GM12878 (cell line): ENCODE measurements at regions not wholly inside any gene's neighbourhood (a gene's known extent, or its start where the extent isn't known, plus 50 kb on each side); places are given as distances from the start of the nearest gene placed in this dataset.

ENCODE experiments used
- ATAC-seq: fragments of 200-7000 bp; cut with Tn5 transposase; 3 replicates; pipeline ENCODE4 v1.9.1; 2020; ENCODE audit warnings: mild to moderate bottlenecking, moderate library complexity
- BruUV-seq: library from RNA; stranded (reverse); fragments of 400-500 nt; replicated peaks from 2 replicates; lab custom pipeline; 2021; lab: Mats Ljungman, UMichigan
- CTCF ChIA-PET: fragments of 300-600 bp; sonication (Branson Sonifier 250); formaldehyde crosslinking; extraction: SDS; loops from one replicate; lab custom pipeline; 2021; ENCODE audit warnings: inconsistent platforms; lab: Yijun Ruan, JAX
- POLR2A ChIA-PET: fragments of 350-600 bp; formaldehyde crosslinking; extraction: SDS; loops from one replicate; lab custom pipeline; 2021; ENCODE audit warnings: inconsistent platforms; lab: Charles Lee
- RAD21 ChIA-PET: fragments of 300-600 bp; sonication (Branson Sonifier 250); formaldehyde crosslinking; loops from one replicate; lab custom pipeline; 2023; ENCODE audit warnings: antibody characterized with exemption; ENCODE audit not compliant: unreplicated experiment; lab: Charles Lee
- SMC1A ChIA-PET: fragments of 300-600 bp; sonication (Branson Sonifier 250); formaldehyde crosslinking; loops from one replicate; lab custom pipeline; 2023; ENCODE audit not compliant: unreplicated experiment, uncharacterized antibody; lab: Charles Lee
- DNase-seq: peaks from one replicate; pipeline ENCODE4 v3.0.0-alpha.2; 2011; ENCODE audit warnings: low read depth, low spot score
- FAIRE-seq: peaks from 3 replicates; lab custom pipeline; 2011; peaks lifted over from hg19 to GRCh38; lab: Jason Lieb, UNC
- H2AFZ ChIP-seq: 2 replicates; pipeline ENCODE4 v1.6.0; 2011; ENCODE audit warnings: low read depth, low read length, control low read depth; ENCODE audit not compliant: control insufficient read depth
- H3K27ac ChIP-seq: 2 replicates; pipeline ENCODE4 v1.5.1; 2011; ENCODE audit warnings: control low read depth; ENCODE audit not compliant: control insufficient read depth, insufficient read depth
- H3K27me3 ChIP-seq, 2 experiments: replicated peaks in 1 of 2; 2 replicates each; pipeline versions ENCODE4 v1.6.0 to v1.6.1; 2011; ENCODE audit warnings: low read length in 1 of 2; ENCODE audit not compliant: control insufficient read depth in 2 of 2, insufficient read depth in 2 of 2
- H3K36me3 ChIP-seq, 2 experiments: 2 replicates each; pipeline ENCODE4 v1.5.1; 2011; ENCODE audit warnings: low read length in 1 of 2; ENCODE audit not compliant: control insufficient read depth in 2 of 2, insufficient read depth in 2 of 2
- H3K4me1 ChIP-seq: 2 replicates; pipeline ENCODE4 v1.6.1; 2011; ENCODE audit warnings: mild to moderate bottlenecking, low read length, moderate library complexity, mixed read lengths; ENCODE audit not compliant: control insufficient read depth, insufficient read depth
- H3K4me2 ChIP-seq: 2 replicates; pipeline ENCODE4 v1.6.0; 2011; ENCODE audit warnings: control low read depth; ENCODE audit not compliant: control insufficient read depth, insufficient read depth
- H3K4me3 ChIP-seq: fragments of 200-600 bp; sonication (generic); 2 replicates; pipeline ENCODE4 v1.5.1; 2016
- H3K79me2 ChIP-seq: 2 replicates; pipeline ENCODE4 v1.6.0; 2011; ENCODE audit warnings: low read length; ENCODE audit not compliant: control insufficient read depth, insufficient read depth
- H3K9ac ChIP-seq: 2 replicates; pipeline ENCODE4 v1.8.0; 2011; ENCODE audit warnings: low read length, control low read depth, mixed read lengths; ENCODE audit not compliant: control insufficient read depth, insufficient read depth
- H3K9me3 ChIP-seq: replicated peaks from 3 replicates; pipeline ENCODE4 v1.5.1; 2011; ENCODE audit warnings: mild to moderate bottlenecking, low read length; ENCODE audit not compliant: control insufficient read depth, insufficient read depth
- H4K20me1 ChIP-seq: 2 replicates; pipeline ENCODE4 v1.6.0; 2011; ENCODE audit not compliant: control insufficient read depth, insufficient read depth
- BACH1 ChIP-seq: fragments of 450-650 bp; IDR thresholded peaks from 2 replicates; pipeline ENCODE4 v1.6.1; 2017; ENCODE audit warnings: mild to moderate bottlenecking, borderline replicate concordance
- FOXK2 ChIP-seq: fragments of 450-650 bp; IDR thresholded peaks from 2 replicates; pipeline ENCODE4 v1.6.1; 2017; ENCODE audit warnings: mild to moderate bottlenecking, moderate library complexity
- ZBTB33 ChIP-seq: fragments of 450-650 bp; IDR thresholded peaks from 2 replicates; pipeline ENCODE4 v1.6.1; 2017; ENCODE audit warnings: mild to moderate bottlenecking
- WGBS: methylation state at CpG from one replicate; pipeline ENCODE4 v1.1.6; 2016; ENCODE audit warnings: low lambda C conversion rate; ENCODE audit not compliant: insufficient replicate concordance, insufficient coverage; ENCODE audit errors: missing lambda C conversion rate; 5-methylcytosine and 5-hydroxymethylcytosine counted together
- in situ Hi-C: fragments of 300-500 bp; cut with MboI; formaldehyde crosslinking; loops from 9 replicates; pipeline ENCODE4 v1.14.3; 2018; ENCODE audit warnings: mixed read lengths
- intact Hi-C: fragments of 100-400 bp; cut with micrococcal nuclease; formaldehyde crosslinking; loops from one replicate; pipeline ENCODE4 v1.14.2; 2022; ENCODE audit not compliant: unreplicated experiment
- TF ChIP-seq, protein P1 (sequence below): fragments of 450-650 bp; IDR thresholded peaks from 2 replicates; pipeline ENCODE4 v1.6.1; 2017; ENCODE audit warnings: mild to moderate bottlenecking, moderate library complexity
- TF ChIP-seq, protein P2 (sequence below): fragments of 450-650 bp; conservative IDR thresholded peaks from 2 replicates; pipeline ENCODE4 v1.6.1; 2017; ENCODE audit warnings: mild to moderate bottlenecking, moderate library complexity

DNA sequence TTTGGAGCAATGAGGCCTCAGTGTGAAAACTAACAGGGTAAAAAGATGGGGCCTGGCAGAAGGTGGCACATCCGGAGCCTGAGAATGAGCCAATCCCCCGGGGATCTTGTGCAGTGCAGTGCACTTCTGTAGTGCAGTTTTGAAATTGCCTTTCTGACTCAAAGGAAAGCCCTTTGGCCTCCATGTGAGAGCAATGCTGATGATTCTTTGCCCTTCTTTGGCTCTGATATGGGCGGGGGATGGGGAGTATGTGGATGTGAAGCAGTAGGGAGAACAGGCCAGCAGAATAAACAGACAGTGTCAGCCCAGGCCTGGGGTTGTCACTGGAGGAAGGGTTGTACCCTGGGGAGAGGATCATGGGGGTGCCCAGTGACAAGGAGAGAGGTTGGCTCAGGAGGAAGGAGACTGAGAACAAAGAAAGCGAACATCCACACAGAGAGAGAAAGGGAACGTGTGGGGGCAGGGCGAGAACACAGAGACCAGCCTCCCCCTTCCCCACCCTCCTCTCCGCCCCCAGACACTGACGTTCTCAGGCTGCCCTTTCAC, 351.2 kb downstream of the CDC5L start (continued):
- TF ChIP-seq, protein P1, sequence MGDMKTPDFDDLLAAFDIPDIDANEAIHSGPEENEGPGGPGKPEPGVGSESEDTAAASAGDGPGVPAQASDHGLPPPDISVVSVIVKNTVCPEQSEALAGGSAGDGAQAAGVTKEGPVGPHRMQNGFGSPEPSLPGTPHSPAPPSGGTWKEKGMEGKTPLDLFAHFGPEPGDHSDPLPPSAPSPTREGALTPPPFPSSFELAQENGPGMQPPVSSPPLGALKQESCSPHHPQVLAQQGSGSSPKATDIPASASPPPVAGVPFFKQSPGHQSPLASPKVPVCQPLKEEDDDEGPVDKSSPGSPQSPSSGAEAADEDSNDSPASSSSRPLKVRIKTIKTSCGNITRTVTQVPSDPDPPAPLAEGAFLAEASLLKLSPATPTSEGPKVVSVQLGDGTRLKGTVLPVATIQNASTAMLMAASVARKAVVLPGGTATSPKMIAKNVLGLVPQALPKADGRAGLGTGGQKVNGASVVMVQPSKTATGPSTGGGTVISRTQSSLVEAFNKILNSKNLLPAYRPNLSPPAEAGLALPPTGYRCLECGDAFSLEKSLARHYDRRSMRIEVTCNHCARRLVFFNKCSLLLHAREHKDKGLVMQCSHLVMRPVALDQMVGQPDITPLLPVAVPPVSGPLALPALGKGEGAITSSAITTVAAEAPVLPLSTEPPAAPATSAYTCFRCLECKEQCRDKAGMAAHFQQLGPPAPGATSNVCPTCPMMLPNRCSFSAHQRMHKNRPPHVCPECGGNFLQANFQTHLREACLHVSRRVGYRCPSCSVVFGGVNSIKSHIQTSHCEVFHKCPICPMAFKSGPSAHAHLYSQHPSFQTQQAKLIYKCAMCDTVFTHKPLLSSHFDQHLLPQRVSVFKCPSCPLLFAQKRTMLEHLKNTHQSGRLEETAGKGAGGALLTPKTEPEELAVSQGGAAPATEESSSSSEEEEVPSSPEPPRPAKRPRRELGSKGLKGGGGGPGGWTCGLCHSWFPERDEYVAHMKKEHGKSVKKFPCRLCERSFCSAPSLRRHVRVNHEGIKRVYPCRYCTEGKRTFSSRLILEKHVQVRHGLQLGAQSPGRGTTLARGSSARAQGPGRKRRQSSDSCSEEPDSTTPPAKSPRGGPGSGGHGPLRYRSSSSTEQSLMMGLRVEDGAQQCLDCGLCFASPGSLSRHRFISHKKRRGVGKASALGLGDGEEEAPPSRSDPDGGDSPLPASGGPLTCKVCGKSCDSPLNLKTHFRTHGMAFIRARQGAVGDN: peak; percentile 70
- no peak for TF ChIP-seq BACH1

DNA sequence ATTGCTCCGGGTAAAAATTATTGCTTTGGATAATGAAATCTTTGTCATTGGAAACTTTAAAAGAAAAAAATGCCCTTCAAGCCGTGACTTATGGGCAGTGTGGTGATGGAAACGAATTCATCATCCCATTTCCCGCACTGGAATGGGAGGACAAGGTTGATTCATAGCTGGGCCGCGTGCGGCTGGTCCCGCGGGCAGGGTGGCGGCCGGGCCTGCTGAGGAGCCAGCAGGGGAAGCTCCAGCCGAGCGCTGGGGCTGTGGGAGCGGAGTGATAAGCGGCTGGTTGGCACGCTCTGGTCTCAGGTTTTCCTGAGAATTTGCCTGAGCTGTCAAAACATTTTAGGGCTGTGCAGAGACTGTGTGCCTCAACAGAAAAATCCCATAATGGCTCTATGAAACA, 351.7 kb downstream of the CDC5L start:
- BruUV-seq: no TSS peak
- TF ChIP-seq ZBTB33 (peak; percentile 47; the same call in 1 of the 2 replicates), FOXK2 (no peak)
- TF ChIP-seq, protein P2, sequence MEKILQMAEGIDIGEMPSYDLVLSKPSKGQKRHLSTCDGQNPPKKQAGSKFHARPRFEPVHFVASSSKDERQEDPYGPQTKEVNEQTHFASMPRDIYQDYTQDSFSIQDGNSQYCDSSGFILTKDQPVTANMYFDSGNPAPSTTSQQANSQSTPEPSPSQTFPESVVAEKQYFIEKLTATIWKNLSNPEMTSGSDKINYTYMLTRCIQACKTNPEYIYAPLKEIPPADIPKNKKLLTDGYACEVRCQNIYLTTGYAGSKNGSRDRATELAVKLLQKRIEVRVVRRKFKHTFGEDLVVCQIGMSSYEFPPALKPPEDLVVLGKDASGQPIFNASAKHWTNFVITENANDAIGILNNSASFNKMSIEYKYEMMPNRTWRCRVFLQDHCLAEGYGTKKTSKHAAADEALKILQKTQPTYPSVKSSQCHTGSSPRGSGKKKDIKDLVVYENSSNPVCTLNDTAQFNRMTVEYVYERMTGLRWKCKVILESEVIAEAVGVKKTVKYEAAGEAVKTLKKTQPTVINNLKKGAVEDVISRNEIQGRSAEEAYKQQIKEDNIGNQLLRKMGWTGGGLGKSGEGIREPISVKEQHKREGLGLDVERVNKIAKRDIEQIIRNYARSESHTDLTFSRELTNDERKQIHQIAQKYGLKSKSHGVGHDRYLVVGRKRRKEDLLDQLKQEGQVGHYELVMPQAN: no peak
- intact Hi-C loops (loop anchor here (2.0 to 5.0 kb wide), 2 partner anchors 40 to 193 kb away; no protein-coding TSS in a partner anchor), in situ Hi-C loops (no loop called here)
- Histone ChIP-seq H3K36me3 (no peaks in the 10 kb centered on the region), H3K27me3 (no peaks in the 10 kb centered on the region), H3K27ac (peak overlapping the region; percentile 67; the same call in 1 of the 2 replicates), H4K20me1 (no peaks in the 10 kb centered on the region), H3K4me1 (peaks cover 41% of the 10 kb centered on the region), H3K9ac (no peak overlapping the region), H3K4me3 (no peak overlapping the region), H3K9me3 (no peaks in the 10 kb centered on the region; the same call in 2 of the 3 replicates), H3K79me2 (no peaks in the 10 kb centered on the region), H2AFZ (no peak overlapping the region), H3K4me2 (no peak overlapping the region)
- RAD21 ChIA-PET: interaction anchor here (1.1 to 1.5 kb wide), 2 partner anchors 127 to 129 kb away, joined by 3 read pairs; no protein-coding TSS in a partner anchor
- FAIRE-seq: no peak
- no peak for DNase-seq
- WGBS: 92% methylated on average over 14 of the region's 16 CpGs
- CTCF ChIA-PET: no interaction called here
- SMC1A ChIA-PET: interaction anchor here (1.0 to 1.1 kb wide), 2 partner anchors 32 to 194 kb away, joined by 3 to 4 read pairs; no protein-coding TSS in a partner anchor
- POLR2A ChIA-PET: no interaction called here
- ATAC-seq: no peak
